ENCODE measurements at regions not wholly inside any gene's neighbourhood (a gene's known extent, or its start where the extent isn't known, plus 50 kb on each side); places are given as distances from the start of the nearest gene placed in this dataset.
"Not testable (repeated sequence)": the region's sequence is repeated elsewhere in the genome, so short reads cannot be mapped to it uniquely, and the experiment has no call there.

DNA sequence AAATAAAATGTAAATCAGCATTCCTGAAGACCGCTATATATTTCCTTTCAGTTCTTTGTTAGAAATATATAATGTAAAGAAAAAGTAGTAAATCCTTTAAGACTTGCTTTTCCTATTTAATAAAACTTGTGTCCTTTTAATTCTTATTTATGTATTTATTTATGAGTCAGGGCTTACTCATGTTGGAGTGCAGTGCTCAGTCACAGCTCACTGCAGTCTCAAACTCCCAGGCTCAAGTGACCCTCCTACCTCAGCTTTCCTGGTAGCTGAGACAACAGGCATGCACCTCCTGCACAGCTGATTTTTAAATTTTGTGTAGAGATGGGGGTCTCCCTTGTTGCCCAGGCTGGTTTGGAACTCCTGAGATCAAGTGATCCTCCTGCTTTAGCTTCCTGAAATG is 724.5 kb downstream of the ANKRD7 start:
- DNase-seq (ENCODE audit: low read depth, low spot score) (no peak), FAIRE-seq (no peak)
- no peak for TF ChIP-seq EZH2 (IDR thresholded peaks at IDR 0.05; ENCODE audit: low read length)
- TF ChIP-seq, protein P1, sequence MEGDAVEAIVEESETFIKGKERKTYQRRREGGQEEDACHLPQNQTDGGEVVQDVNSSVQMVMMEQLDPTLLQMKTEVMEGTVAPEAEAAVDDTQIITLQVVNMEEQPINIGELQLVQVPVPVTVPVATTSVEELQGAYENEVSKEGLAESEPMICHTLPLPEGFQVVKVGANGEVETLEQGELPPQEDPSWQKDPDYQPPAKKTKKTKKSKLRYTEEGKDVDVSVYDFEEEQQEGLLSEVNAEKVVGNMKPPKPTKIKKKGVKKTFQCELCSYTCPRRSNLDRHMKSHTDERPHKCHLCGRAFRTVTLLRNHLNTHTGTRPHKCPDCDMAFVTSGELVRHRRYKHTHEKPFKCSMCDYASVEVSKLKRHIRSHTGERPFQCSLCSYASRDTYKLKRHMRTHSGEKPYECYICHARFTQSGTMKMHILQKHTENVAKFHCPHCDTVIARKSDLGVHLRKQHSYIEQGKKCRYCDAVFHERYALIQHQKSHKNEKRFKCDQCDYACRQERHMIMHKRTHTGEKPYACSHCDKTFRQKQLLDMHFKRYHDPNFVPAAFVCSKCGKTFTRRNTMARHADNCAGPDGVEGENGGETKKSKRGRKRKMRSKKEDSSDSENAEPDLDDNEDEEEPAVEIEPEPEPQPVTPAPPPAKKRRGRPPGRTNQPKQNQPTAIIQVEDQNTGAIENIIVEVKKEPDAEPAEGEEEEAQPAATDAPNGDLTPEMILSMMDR (optimal IDR thresholded peaks at IDR 0.05 in 1 of 3, IDR thresholded peaks at IDR 0.05 in 1 of 3, conservative IDR thresholded peaks at IDR 0.05 in 1 of 3; ENCODE audit: extremely low read depth in 1 of 3, insufficient read depth in 2 of 3, low read length in 3 of 3) = no peak
- Histone ChIP-seq H4K20me1 (ENCODE audit: control insufficient read depth, extremely low read depth, insufficient read depth, low read length) (no peaks in the 10 kb centered on the region), H3K4me3 (ENCODE audit: control insufficient read depth in 2 of 3, extremely low read depth in 1 of 3, insufficient read depth in 2 of 3, low read depth in 1 of 3, low read length in 3 of 3) (no peak overlapping the region), H2AFZ (ENCODE audit: control insufficient read depth, low read length) (no peak overlapping the region), H3K4me1 (ENCODE audit: control insufficient read depth, extremely low read depth, insufficient read depth, low read length) (no peaks in the 10 kb centered on the region), H3K4me2 (ENCODE audit: control insufficient read depth, extremely low read depth, insufficient read depth, low read depth, low read length) (no peak overlapping the region), H3K9me3 (ENCODE audit: control insufficient read depth, low read depth, low read length) (no peaks in the 10 kb centered on the region), H3K9me1 (ENCODE audit: control insufficient read depth, extremely low read depth, insufficient read depth, low read length) (no peaks in the 10 kb centered on the region), H3K27ac (ENCODE audit: control insufficient read depth, insufficient read depth, low read length) (no peak overlapping the region), H3K79me2 (ENCODE audit: control insufficient read depth, insufficient read depth, low read length) (no peaks in the 10 kb centered on the region), H3K27me3 (ENCODE audit: control insufficient read depth, extremely low read depth, insufficient read depth, low read length) (no peaks in the 10 kb centered on the region), H3K36me3 (ENCODE audit: control insufficient read depth in 2 of 2, extremely low read depth in 1 of 2, insufficient read depth in 2 of 2, low read length in 2 of 2) (no peaks in the 10 kb centered on the region), H3K9ac (ENCODE audit: control insufficient read depth, extremely low read depth, insufficient read depth, low read length) (no peak overlapping the region)
- dilution Hi-C loops (cut with MboI; ENCODE audit: extremely low pct_ligation_motif_present, low sequenced_read_pairs) = no loop called here

DNA sequence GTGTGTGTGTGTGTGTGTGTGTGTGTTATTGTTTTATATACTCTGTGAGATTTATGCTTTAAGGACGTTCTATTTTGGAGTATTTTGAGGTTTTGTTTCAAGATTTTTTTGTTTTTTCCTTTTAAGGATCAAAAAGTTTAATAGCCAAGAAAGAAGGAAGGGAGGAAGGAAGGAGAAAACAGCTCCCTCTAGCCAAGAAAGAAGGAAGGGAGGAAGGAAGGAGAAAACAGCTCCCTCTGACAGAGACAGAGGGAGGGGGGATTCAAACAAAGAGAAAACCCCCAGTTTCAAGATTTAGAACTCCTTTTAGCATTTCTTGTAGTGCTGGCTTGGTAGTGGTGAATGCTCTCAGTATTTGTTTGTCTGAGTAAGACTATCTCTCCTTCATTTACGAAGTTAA is 731.8 kb downstream of the ANKRD7 start:
- H3K9ac ChIP-seq (ENCODE audit: control insufficient read depth, extremely low read depth, insufficient read depth, low read length); DNase-seq (ENCODE audit: low read depth, low spot score); H3K36me3 ChIP-seq (ENCODE audit: control insufficient read depth in 2 of 2, extremely low read depth in 1 of 2, insufficient read depth in 2 of 2, low read length in 2 of 2); H4K20me1 ChIP-seq (ENCODE audit: control insufficient read depth, extremely low read depth, insufficient read depth, low read length); H3K9me1 ChIP-seq (ENCODE audit: control insufficient read depth, extremely low read depth, insufficient read depth, low read length); FAIRE-seq; H3K27me3 ChIP-seq (ENCODE audit: control insufficient read depth, extremely low read depth, insufficient read depth, low read length); H2AFZ ChIP-seq (ENCODE audit: control insufficient read depth, low read length); H3K9me3 ChIP-seq (ENCODE audit: control insufficient read depth, low read depth, low read length); dilution Hi-C loops (cut with MboI; ENCODE audit: extremely low pct_ligation_motif_present, low sequenced_read_pairs); H3K79me2 ChIP-seq (ENCODE audit: control insufficient read depth, insufficient read depth, low read length); H3K4me3 ChIP-seq (ENCODE audit: control insufficient read depth in 2 of 3, extremely low read depth in 1 of 3, insufficient read depth in 2 of 3, low read depth in 1 of 3, low read length in 3 of 3); H3K4me2 ChIP-seq (ENCODE audit: control insufficient read depth, extremely low read depth, insufficient read depth, low read depth, low read length); H3K27ac ChIP-seq (ENCODE audit: control insufficient read depth, insufficient read depth, low read length); H3K4me1 ChIP-seq (ENCODE audit: control insufficient read depth, extremely low read depth, insufficient read depth, low read length): not testable (repeated sequence)

DNA sequence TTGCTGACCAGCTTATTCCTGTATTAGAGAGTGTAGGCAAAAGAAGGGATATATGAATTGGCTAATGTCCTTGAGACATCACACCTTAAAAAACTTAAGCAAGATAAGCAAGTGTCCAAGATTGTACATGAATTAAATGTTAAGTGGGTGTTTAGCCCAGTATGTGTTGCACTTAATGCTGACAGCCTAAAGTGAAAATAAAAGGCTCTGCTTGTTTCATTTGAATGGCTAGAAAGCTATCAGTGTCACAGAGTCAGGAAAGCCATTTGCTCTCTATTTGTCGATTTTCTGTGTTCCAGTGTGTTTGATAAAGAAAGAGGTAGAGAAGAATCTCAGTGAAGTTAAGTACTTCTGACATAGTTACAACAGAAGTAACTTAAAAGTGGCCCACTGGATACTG is 744.9 kb downstream of the ANKRD7 start:
- Histone ChIP-seq H3K27ac (ENCODE audit: control insufficient read depth, insufficient read depth, low read length) (no peak overlapping the region), H3K79me2 (ENCODE audit: control insufficient read depth, insufficient read depth, low read length) (no peaks in the 10 kb centered on the region), H3K36me3 (ENCODE audit: control insufficient read depth in 2 of 2, extremely low read depth in 1 of 2, insufficient read depth in 2 of 2, low read length in 2 of 2) (no peaks in the 10 kb centered on the region), H3K4me1 (ENCODE audit: control insufficient read depth, extremely low read depth, insufficient read depth, low read length) (no peaks in the 10 kb centered on the region), H3K4me3 (ENCODE audit: control insufficient read depth in 2 of 3, extremely low read depth in 1 of 3, insufficient read depth in 2 of 3, low read depth in 1 of 3, low read length in 3 of 3) (no peak overlapping the region), H3K9ac (ENCODE audit: control insufficient read depth, extremely low read depth, insufficient read depth, low read length) (no peak overlapping the region), H3K9me3 (ENCODE audit: control insufficient read depth, low read depth, low read length) (no peaks in the 10 kb centered on the region), H3K4me2 (ENCODE audit: control insufficient read depth, extremely low read depth, insufficient read depth, low read depth, low read length) (no peak overlapping the region), H3K9me1 (ENCODE audit: control insufficient read depth, extremely low read depth, insufficient read depth, low read length) (no peaks in the 10 kb centered on the region), H3K27me3 (ENCODE audit: control insufficient read depth, extremely low read depth, insufficient read depth, low read length) (no peaks in the 10 kb centered on the region), H2AFZ (ENCODE audit: control insufficient read depth, low read length) (no peak overlapping the region), H4K20me1 (ENCODE audit: control insufficient read depth, extremely low read depth, insufficient read depth, low read length) (no peaks in the 10 kb centered on the region)
- TF ChIP-seq, protein P1 (optimal IDR thresholded peaks at IDR 0.05 in 1 of 3, IDR thresholded peaks at IDR 0.05 in 1 of 3, conservative IDR thresholded peaks at IDR 0.05 in 1 of 3; ENCODE audit: extremely low read depth in 1 of 3, insufficient read depth in 2 of 3, low read length in 3 of 3) = no peak
- no peak for TF ChIP-seq EZH2 (IDR thresholded peaks at IDR 0.05; ENCODE audit: low read length)
- dilution Hi-C loops (cut with MboI; ENCODE audit: extremely low pct_ligation_motif_present, low sequenced_read_pairs) = no loop called here
- FAIRE-seq (no peak), DNase-seq (ENCODE audit: low read depth, low spot score) (no peak)

All from keratinocyte (primary cell).